Activated CD8-positive, alpha-beta memory T cell treated with anti-CD3 and anti-CD28 coated beads, Interleukin-2, amount 50 U/mL, for 1 hour (primary cell): ENCODE measurements at regions not wholly inside any gene's neighbourhood (a gene's known extent, or its start where the extent isn't known, plus 50 kb on each side); places are given as distances from the start of the nearest gene placed in this dataset.

Experiments used
- DNase-seq: peaks from one replicate; pipeline ENCODE4 v3.0.0-alpha.2; 2020; ENCODE audit errors: extremely low read depth

- no peak for DNase-seq
Observed at GRCh38 chr16:80041410-80041809, 440.9 kb upstream of the MAF start.

- no peak for DNase-seq
Observed at GRCh38 chr16:80040814-80041213, 440.3 kb upstream of the MAF start.

DNA sequence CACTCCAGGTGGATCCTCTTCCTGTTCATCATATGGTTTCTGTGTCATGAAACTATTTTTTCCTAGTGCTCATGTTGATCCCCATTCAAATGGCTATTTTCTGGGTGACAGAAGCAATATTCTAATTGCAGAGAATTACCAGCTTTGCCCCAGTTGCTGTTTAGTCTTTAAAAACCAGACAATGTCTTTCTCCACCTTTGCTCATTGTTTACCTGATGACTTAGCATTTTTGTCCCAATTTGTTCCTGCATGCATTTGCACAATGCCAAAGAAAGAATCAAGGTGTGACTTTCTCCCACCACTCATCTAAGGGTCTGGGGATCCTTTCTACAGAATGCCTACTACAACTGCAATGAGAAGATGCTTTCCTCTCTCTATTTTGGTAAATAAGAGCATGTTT, 439.9 kb upstream of the MAF start:
- DNase-seq: no peak

GRCh38 chr16:80039777-80040176, 439.2 kb upstream of the MAF start:
- DNase-seq: no peak

GRCh38 chr16:80038566-80038965, 438.0 kb upstream of the MAF start:
- DNase-seq: no peak

GRCh38 chr16:80034948-80035663, 434.6 kb upstream of the MAF start:
- no peak for DNase-seq

GRCh38 chr16:80034469-80034826, 433.9 kb upstream of the MAF start:
- DNase-seq: no peak

GRCh38 chr16:80033783-80034468, 433.4 kb upstream of the MAF start:
- no peak for DNase-seq

- DNase-seq: no peak
Observed at GRCh38 chr16:80029761-80030481, 429.4 kb upstream of the MAF start.

- DNase-seq: no peak
Observed at GRCh38 chr16:80029381-80029630, 428.8 kb upstream of the MAF start.

DNA sequence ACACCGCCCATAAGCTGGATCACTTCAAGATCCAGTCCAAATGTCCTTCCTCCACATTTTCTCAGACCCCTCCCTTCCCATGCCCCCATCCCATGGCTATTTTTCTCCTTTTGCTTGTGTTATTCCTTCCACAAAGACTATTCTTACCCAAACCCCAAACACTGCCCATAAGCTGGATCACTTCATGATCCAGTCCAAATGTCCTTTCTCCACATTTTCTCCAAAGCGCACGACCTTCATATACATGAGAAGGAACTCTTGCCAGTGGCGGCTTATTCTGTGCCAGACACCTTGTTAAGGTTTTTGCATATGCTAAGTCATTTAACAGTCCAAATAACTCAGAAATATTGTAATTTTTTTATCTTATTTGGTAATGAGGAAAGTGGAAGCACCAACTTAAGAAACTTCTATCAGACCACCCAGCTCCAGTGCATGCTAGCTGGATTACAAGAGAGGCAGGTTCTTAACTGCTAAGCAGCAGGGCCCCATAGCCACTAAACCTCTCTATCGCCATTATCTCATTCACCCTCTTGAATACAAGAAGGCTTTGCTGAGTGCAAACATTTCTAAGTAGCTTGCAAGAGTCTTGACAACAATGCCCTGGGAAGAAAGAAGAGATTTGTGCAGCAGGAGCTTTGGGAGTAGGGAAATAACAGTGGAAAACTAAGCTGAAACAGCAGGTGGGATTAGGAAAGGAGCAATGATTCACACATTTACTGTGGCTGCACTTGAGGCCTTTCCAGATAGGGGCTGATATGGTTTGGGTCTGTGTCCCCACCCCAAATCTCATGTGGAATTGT, 428.2 kb upstream of the MAF start:
- no peak for DNase-seq

GRCh38 chr16:80027007-80027965, 426.7 kb upstream of the MAF start:
- no peak for DNase-seq

GRCh38 chr16:80025236-80025635, 424.7 kb upstream of the MAF start:
- DNase-seq: no peak

GRCh38 chr16:80024443-80024842, 423.9 kb upstream of the MAF start:
- DNase-seq: no peak

- no peak for DNase-seq
Observed at GRCh38 chr16:80023865-80024264, 423.3 kb upstream of the MAF start.

- no peak for DNase-seq
Observed at GRCh38 chr16:80019395-80019794, 418.9 kb upstream of the MAF start.

- DNase-seq: no peak
Observed at GRCh38 chr16:80018466-80018865, 417.9 kb upstream of the MAF start.

GRCh38 chr16:80016731-80017326, 416.3 kb upstream of the MAF start:
- DNase-seq: no peak

DNA sequence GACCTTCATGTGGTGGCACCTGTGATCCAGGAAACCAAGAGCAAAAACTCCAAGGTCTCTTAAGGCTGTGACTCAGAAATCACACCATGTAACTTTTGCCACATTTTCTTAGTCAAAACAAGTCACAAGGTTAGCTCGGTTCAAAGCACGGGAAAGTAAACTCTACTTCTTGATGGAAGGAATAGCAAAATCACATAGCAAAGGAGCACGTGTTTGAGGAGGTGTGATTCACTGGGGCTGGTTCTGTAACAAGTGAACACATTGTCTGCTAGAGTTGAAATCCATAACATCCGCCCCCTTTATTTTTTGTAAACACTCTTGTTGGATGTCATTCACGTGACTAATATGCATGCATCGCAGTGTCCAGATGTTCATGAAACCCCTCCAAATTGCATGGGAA, 415.0 kb upstream of the MAF start:
- DNase-seq: no peak

- DNase-seq: no peak
Observed at GRCh38 chr16:80014241-80014939, 413.9 kb upstream of the MAF start.
